ENCODE measurements at regions not wholly inside any gene's neighbourhood (a gene's known extent, or its start where the extent isn't known, plus 50 kb on each side); places are given as distances from the start of the nearest gene placed in this dataset.

- no peaks in the 10 kb centered on the region for H3K9me3 ChIP-seq (ENCODE audit: control insufficient read depth, insufficient read depth, low read length)
- H3K36me3 ChIP-seq (ENCODE audit: control insufficient read depth, insufficient read depth, low read length) = no peaks in the 10 kb centered on the region
- no peaks in the 10 kb centered on the region for H3K27me3 ChIP-seq (ENCODE audit: control insufficient read depth, insufficient read depth, low read length)
- H3K4me3 ChIP-seq (ENCODE audit: low read depth, low read length) = no peak overlapping the region
- H3K4me1 ChIP-seq (ENCODE audit: control insufficient read depth, insufficient read depth, low read length) = no peaks in the 10 kb centered on the region
- H3K27ac ChIP-seq (ENCODE audit: low read depth, low read length) = no peak overlapping the region
- no peak overlapping the region for H3K9ac ChIP-seq (ENCODE audit: low read depth, low read length)
Measured at GRCh38 chr10:29908962-29909361, 150.4 kb downstream of the JCAD start.

- H3K27ac ChIP-seq (ENCODE audit: low read depth, low read length) = no peak overlapping the region
- no peaks in the 10 kb centered on the region for H3K36me3 ChIP-seq (ENCODE audit: control insufficient read depth, insufficient read depth, low read length)
- H3K9ac ChIP-seq (ENCODE audit: low read depth, low read length) = no peak overlapping the region
- no peaks in the 10 kb centered on the region for H3K27me3 ChIP-seq (ENCODE audit: control insufficient read depth, insufficient read depth, low read length)
- H3K9me3 ChIP-seq (ENCODE audit: control insufficient read depth, insufficient read depth, low read length) = no peaks in the 10 kb centered on the region
- H3K4me3 ChIP-seq (ENCODE audit: low read depth, low read length) = no peak overlapping the region
- no peaks in the 10 kb centered on the region for H3K4me1 ChIP-seq (ENCODE audit: control insufficient read depth, insufficient read depth, low read length)
Measured at GRCh38 chr10:29900865-29901264, 158.5 kb downstream of the JCAD start.

DNA sequence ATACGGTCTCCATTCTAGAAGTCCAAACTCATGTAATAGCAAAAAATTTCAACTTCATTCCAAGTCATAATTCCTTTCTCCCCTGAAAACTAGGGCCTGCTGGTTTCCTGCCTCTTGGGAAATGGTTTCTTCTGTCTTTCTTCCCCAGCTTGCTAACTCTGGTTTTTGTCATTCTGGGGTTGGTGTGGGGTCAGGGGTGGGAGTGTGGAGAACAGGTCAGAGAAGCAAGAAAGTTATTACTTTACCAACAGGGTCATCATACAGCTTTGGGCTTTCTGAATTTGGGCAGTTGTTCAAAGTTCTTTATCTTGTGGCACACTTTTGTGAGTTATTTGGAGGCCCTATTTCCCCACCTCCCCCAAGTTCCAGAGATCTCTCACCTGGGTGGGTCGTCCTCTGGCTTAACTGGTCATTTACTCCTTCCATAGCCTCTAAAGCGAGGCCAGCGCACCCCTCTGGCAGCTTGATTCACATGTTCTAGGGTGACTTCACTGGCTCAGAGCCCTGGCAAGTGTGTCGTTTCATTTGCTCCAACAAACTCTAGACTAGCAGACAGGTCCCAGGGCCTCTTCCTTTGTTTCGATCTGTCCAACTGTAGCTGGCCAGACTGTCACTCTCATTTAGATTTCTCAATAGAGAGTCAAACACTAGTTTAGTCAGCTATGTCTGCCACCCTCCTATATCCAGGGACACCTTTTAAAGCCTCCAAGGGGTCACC lies 161.2 kb downstream of the JCAD start:
- Histone ChIP-seq H3K27me3 (ENCODE audit: control insufficient read depth, insufficient read depth, low read length) (no peaks in the 10 kb centered on the region), H3K9me3 (ENCODE audit: control insufficient read depth, insufficient read depth, low read length) (no peaks in the 10 kb centered on the region), H3K36me3 (ENCODE audit: control insufficient read depth, insufficient read depth, low read length) (no peaks in the 10 kb centered on the region), H3K4me1 (ENCODE audit: control insufficient read depth, insufficient read depth, low read length) (peaks cover 7% of the 10 kb centered on the region), H3K9ac (ENCODE audit: low read depth, low read length) (no peak overlapping the region), H3K4me3 (ENCODE audit: low read depth, low read length) (no peak overlapping the region), H3K27ac (ENCODE audit: low read depth, low read length) (no peak overlapping the region)

GRCh38 chr10:29897430-29897829 lies 162.0 kb downstream of the JCAD start:
- Histone ChIP-seq H3K27me3 (ENCODE audit: control insufficient read depth, insufficient read depth, low read length) (no peaks in the 10 kb centered on the region), H3K4me1 (ENCODE audit: control insufficient read depth, insufficient read depth, low read length) (peaks cover 7% of the 10 kb centered on the region), H3K9me3 (ENCODE audit: control insufficient read depth, insufficient read depth, low read length) (no peaks in the 10 kb centered on the region), H3K4me3 (ENCODE audit: low read depth, low read length) (no peak overlapping the region), H3K9ac (ENCODE audit: low read depth, low read length) (no peak overlapping the region), H3K36me3 (ENCODE audit: control insufficient read depth, insufficient read depth, low read length) (no peaks in the 10 kb centered on the region), H3K27ac (ENCODE audit: low read depth, low read length) (no peak overlapping the region)

DNA sequence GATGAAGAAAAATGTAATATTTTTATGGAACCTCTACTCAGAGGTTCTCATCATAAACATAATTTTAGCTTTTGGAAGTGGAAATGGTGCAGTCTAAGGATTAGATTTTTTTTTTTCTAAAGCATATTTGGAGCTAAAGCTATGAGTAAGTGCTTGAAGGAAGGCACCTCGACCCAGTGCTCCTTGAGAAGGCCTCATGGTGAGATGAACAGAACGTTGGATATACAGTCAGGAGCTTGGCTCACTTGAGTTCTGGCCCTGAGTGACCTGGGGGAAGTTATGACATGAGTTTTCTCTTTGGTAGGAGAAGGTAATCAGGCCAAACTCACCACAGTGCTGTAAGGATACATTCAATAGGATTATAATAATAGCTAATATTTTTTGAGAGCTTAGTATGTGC lies 163.3 kb downstream of the JCAD start:
- H3K4me3 ChIP-seq (ENCODE audit: low read depth, low read length) = no peak overlapping the region
- H3K9me3 ChIP-seq (ENCODE audit: control insufficient read depth, insufficient read depth, low read length) = no peaks in the 10 kb centered on the region
- H3K36me3 ChIP-seq (ENCODE audit: control insufficient read depth, insufficient read depth, low read length) = no peaks in the 10 kb centered on the region
- peaks cover 7% of the 10 kb centered on the region for H3K4me1 ChIP-seq (ENCODE audit: control insufficient read depth, insufficient read depth, low read length)
- H3K9ac ChIP-seq (ENCODE audit: low read depth, low read length) = no peak overlapping the region
- no peaks in the 10 kb centered on the region for H3K27me3 ChIP-seq (ENCODE audit: control insufficient read depth, insufficient read depth, low read length)
- H3K27ac ChIP-seq (ENCODE audit: low read depth, low read length) = no peak overlapping the region

- Histone ChIP-seq H3K27me3 (ENCODE audit: control insufficient read depth, insufficient read depth, low read length) (no peaks in the 10 kb centered on the region), H3K36me3 (ENCODE audit: control insufficient read depth, insufficient read depth, low read length) (no peaks in the 10 kb centered on the region), H3K9me3 (ENCODE audit: control insufficient read depth, insufficient read depth, low read length) (no peaks in the 10 kb centered on the region), H3K4me1 (ENCODE audit: control insufficient read depth, insufficient read depth, low read length) (peaks cover 7% of the 10 kb centered on the region), H3K9ac (ENCODE audit: low read depth, low read length) (no peak overlapping the region), H3K4me3 (ENCODE audit: low read depth, low read length) (no peak overlapping the region), H3K27ac (ENCODE audit: low read depth, low read length) (no peak overlapping the region)
Measured at GRCh38 chr10:29895456-29895855, 163.9 kb downstream of the JCAD start.

DNA sequence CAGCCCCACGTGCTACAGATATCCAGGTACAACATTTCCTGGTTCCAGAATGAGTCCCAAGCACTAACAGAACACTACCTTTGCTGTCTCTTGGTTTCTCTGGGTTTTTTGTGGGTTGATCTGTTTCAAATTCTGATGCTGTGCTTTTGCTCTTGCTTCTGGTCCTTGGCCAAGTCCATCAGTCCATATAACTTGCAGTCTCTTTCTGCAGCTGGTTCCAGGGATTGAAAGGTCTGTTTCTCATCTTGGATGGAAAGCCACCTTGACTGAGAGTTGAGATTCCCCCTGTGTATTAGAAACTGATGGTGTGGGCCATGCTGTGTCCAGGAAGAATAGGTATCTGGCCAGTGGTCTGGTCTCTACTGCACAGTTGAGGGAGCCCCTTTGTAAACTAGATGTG lies 171.1 kb downstream of the JCAD start:
- H3K27ac ChIP-seq (ENCODE audit: low read depth, low read length) = no peak overlapping the region
- H3K4me3 ChIP-seq (ENCODE audit: low read depth, low read length) = no peak overlapping the region
- no peaks in the 10 kb centered on the region for H3K36me3 ChIP-seq (ENCODE audit: control insufficient read depth, insufficient read depth, low read length)
- H3K9me3 ChIP-seq (ENCODE audit: control insufficient read depth, insufficient read depth, low read length) = no peaks in the 10 kb centered on the region
- no peak overlapping the region for H3K9ac ChIP-seq (ENCODE audit: low read depth, low read length)
- H3K27me3 ChIP-seq (ENCODE audit: control insufficient read depth, insufficient read depth, low read length) = no peaks in the 10 kb centered on the region
- H3K4me1 ChIP-seq (ENCODE audit: control insufficient read depth, insufficient read depth, low read length) = no peaks in the 10 kb centered on the region

DNA sequence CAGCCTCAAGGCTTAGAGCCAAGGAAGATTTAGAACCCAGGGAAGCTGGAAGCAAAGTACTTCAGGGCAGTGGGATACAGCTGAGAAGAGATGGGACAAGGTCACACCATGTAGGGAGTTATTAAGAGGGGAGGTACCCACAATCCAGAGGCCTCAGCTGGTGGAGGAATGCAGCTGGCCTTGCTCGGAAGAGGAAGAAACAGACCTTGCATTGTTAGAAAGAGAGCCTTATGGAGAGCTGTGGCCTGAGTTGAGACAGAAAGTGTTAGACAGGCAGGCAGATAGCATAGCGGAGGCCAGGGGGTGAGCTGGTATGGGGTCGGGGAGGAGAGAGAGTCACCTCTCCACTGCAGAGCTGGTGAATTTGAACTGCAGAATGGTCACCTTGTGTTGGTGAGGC lies 173.1 kb downstream of the JCAD start:
- Histone ChIP-seq H3K27ac (ENCODE audit: low read depth, low read length) (no peak overlapping the region), H3K27me3 (ENCODE audit: control insufficient read depth, insufficient read depth, low read length) (no peaks in the 10 kb centered on the region), H3K4me3 (ENCODE audit: low read depth, low read length) (no peak overlapping the region), H3K4me1 (ENCODE audit: control insufficient read depth, insufficient read depth, low read length) (no peaks in the 10 kb centered on the region), H3K36me3 (ENCODE audit: control insufficient read depth, insufficient read depth, low read length) (no peaks in the 10 kb centered on the region), H3K9ac (ENCODE audit: low read depth, low read length) (no peak overlapping the region), H3K9me3 (ENCODE audit: control insufficient read depth, insufficient read depth, low read length) (no peaks in the 10 kb centered on the region)

GRCh38 chr10:29883231-29883630 lies 176.2 kb downstream of the JCAD start:
- H3K9ac ChIP-seq (ENCODE audit: low read depth, low read length) = no peak overlapping the region
- no peaks in the 10 kb centered on the region for H3K36me3 ChIP-seq (ENCODE audit: control insufficient read depth, insufficient read depth, low read length)
- no peak overlapping the region for H3K27ac ChIP-seq (ENCODE audit: low read depth, low read length)
- H3K27me3 ChIP-seq (ENCODE audit: control insufficient read depth, insufficient read depth, low read length) = no peaks in the 10 kb centered on the region
- H3K9me3 ChIP-seq (ENCODE audit: control insufficient read depth, insufficient read depth, low read length) = no peaks in the 10 kb centered on the region
- H3K4me3 ChIP-seq (ENCODE audit: low read depth, low read length) = no peak overlapping the region
- no peaks in the 10 kb centered on the region for H3K4me1 ChIP-seq (ENCODE audit: control insufficient read depth, insufficient read depth, low read length)

GRCh38 chr10:29882766-29883165 lies 176.6 kb downstream of the JCAD start:
- Histone ChIP-seq H3K27me3 (ENCODE audit: control insufficient read depth, insufficient read depth, low read length) (no peaks in the 10 kb centered on the region), H3K27ac (ENCODE audit: low read depth, low read length) (no peak overlapping the region), H3K9ac (ENCODE audit: low read depth, low read length) (no peak overlapping the region), H3K4me3 (ENCODE audit: low read depth, low read length) (no peak overlapping the region), H3K4me1 (ENCODE audit: control insufficient read depth, insufficient read depth, low read length) (no peaks in the 10 kb centered on the region), H3K9me3 (ENCODE audit: control insufficient read depth, insufficient read depth, low read length) (no peaks in the 10 kb centered on the region), H3K36me3 (ENCODE audit: control insufficient read depth, insufficient read depth, low read length) (no peaks in the 10 kb centered on the region)

DNA sequence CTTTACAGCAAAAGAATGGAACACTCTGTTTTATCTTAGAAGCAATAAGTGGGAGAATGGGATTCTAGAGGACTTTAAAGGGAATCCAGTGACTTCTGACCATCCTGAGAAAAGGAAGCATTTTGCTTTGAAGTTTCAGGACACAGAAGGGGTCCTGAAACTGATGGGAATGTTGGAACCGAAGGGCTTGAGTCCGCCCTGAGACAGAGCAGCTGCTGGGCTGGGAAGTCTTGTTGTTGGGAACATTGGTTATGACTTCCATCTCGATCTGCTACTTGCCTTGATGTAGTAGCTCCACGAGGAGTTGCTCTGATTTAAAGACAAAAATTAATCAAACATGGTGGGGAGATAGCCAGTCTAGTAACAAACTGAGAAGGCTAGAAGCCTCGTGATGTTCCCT lies 177.6 kb downstream of the JCAD start:
- Histone ChIP-seq H3K27me3 (ENCODE audit: control insufficient read depth, insufficient read depth, low read length) (no peaks in the 10 kb centered on the region), H3K4me1 (ENCODE audit: control insufficient read depth, insufficient read depth, low read length) (no peaks in the 10 kb centered on the region), H3K9ac (ENCODE audit: low read depth, low read length) (no peak overlapping the region), H3K9me3 (ENCODE audit: control insufficient read depth, insufficient read depth, low read length) (no peaks in the 10 kb centered on the region), H3K27ac (ENCODE audit: low read depth, low read length) (no peak overlapping the region), H3K4me3 (ENCODE audit: low read depth, low read length) (no peak overlapping the region), H3K36me3 (ENCODE audit: control insufficient read depth, insufficient read depth, low read length) (no peaks in the 10 kb centered on the region)
